IMR-90 (cell line): ENCODE measurements at regions not wholly inside any gene's neighbourhood (a gene's known extent, or its start where the extent isn't known, plus 50 kb on each side); places are given as distances from the start of the nearest gene placed in this dataset.
A peak's percentile ranks its signal among the peaks of the same experiment; 100 is the strongest.

ENCODE experiments used
- ATAC-seq: fragments of 200-7000 bp; cut with Tn5 transposase; 2 replicates; pipeline ENCODE4 v1.9.1; 2020; ENCODE audit warnings: low read depth, mild to moderate bottlenecking, moderate library complexity
- BruUV-seq: library from RNA; stranded (reverse); fragments of 400-500 nt; replicated peaks from 2 replicates; lab custom pipeline; 2021; lab: Mats Ljungman, UMichigan
- CTCF ChIA-PET: fragments of 300-600 bp; formaldehyde crosslinking; extraction: SDS; loops from one replicate; lab custom pipeline; 2021; ENCODE audit warnings: antibody characterized with exemption; lab: Yijun Ruan, JAX
- POLR2A ChIA-PET: fragments of 300-600 bp; sonication (Branson Sonifier 250); formaldehyde crosslinking; loops from one replicate; lab custom pipeline; 2022; ENCODE audit warnings: antibody characterized with exemption; ENCODE audit not compliant: unreplicated experiment; lab: Charles Lee
- DNase-seq: peaks from one replicate; pipeline ENCODE4 v3.0.0; 2013
- H2AFZ ChIP-seq: replicated peaks from 2 replicates; pipeline ENCODE3; 2013; ENCODE audit warnings: low read length, mild to moderate bottlenecking; ENCODE audit not compliant: poor library complexity
- H2AK5ac ChIP-seq: 2 replicates; pipeline ENCODE4 v1.6.1; 2013; ENCODE audit warnings: low read depth, low read length, inconsistent platforms
- H2AK9ac ChIP-seq: replicated peaks from 2 replicates; pipeline ENCODE3; 2013; ENCODE audit warnings: mild to moderate bottlenecking, low read depth, low read length, moderate library complexity; ENCODE audit not compliant: poor library complexity
- H2BK120ac ChIP-seq: 2 replicates; pipeline ENCODE4 v1.6.1; 2013; ENCODE audit warnings: low read depth, low read length, inconsistent platforms
- H2BK15ac ChIP-seq: 3 replicates; pipeline ENCODE4 v1.6.1; 2013; ENCODE audit warnings: low read depth, low read length, inconsistent platforms
- H2BK20ac ChIP-seq: 2 replicates; pipeline ENCODE4 v1.6.1; 2013; ENCODE audit warnings: low read depth, mild to moderate bottlenecking, inconsistent platforms, low read length, moderate library complexity
- H2BK5ac ChIP-seq: 2 replicates; pipeline ENCODE4 v1.6.1; 2013; ENCODE audit warnings: mild to moderate bottlenecking, low read depth, low read length, inconsistent platforms; ENCODE audit not compliant: poor library complexity, severe bottlenecking
- H3K14ac ChIP-seq: replicated peaks from 2 replicates; pipeline ENCODE4 v1.6.1; 2013; ENCODE audit warnings: low read depth, low read length, inconsistent platforms
- H3K18ac ChIP-seq: 2 replicates; pipeline ENCODE4 v1.6.1; 2013; ENCODE audit warnings: low read depth, low read length, control low read depth
- H3K23ac ChIP-seq: 2 replicates; pipeline ENCODE4 v1.6.1; 2013; ENCODE audit warnings: low read depth, low read length, inconsistent platforms
- H3K27ac ChIP-seq: 2 replicates; pipeline ENCODE4 v1.5.1; 2013; ENCODE audit warnings: mild to moderate bottlenecking, control low read depth, low read length; ENCODE audit not compliant: insufficient read depth
- H3K27me3 ChIP-seq: 2 replicates; pipeline ENCODE4 v1.6.1; 2013; ENCODE audit warnings: low read length; ENCODE audit not compliant: control insufficient read depth, insufficient read depth
- H3K36me3 ChIP-seq: 2 replicates; pipeline ENCODE4 v1.6.1; 2013; ENCODE audit warnings: low read length, mixed read lengths; ENCODE audit not compliant: control insufficient read depth, insufficient read depth
- H3K4ac ChIP-seq: 2 replicates; pipeline ENCODE4 v1.6.1; 2013; ENCODE audit warnings: low read depth, low read length, inconsistent platforms
- H3K4me1 ChIP-seq: 2 replicates; pipeline ENCODE4 v1.6.1; 2013; ENCODE audit warnings: low read length, mixed read lengths; ENCODE audit not compliant: control insufficient read depth, insufficient read depth
- H3K4me2 ChIP-seq: 2 replicates; pipeline ENCODE4 v1.6.1; 2013; ENCODE audit warnings: low read depth, mild to moderate bottlenecking, control low read depth, low read length, moderate library complexity
- H3K4me3 ChIP-seq: 2 replicates; pipeline ENCODE4 v1.5.1; 2013; ENCODE audit warnings: low read depth, mild to moderate bottlenecking, control low read depth, low read length, moderate library complexity; ENCODE audit not compliant: insufficient read depth
- H3K56ac ChIP-seq: 2 replicates; pipeline ENCODE4 v1.6.1; 2013; ENCODE audit warnings: low read length, inconsistent platforms; ENCODE audit not compliant: insufficient read depth; ENCODE audit errors: extremely low read depth
- H3K79me1 ChIP-seq, 2 experiments: 2 replicates each; pipeline ENCODE4 v1.6.1; 2013; ENCODE audit warnings: low read length in 2 of 2, inconsistent platforms in 1 of 2, low read depth in 1 of 2
- H3K9ac ChIP-seq: 2 replicates; pipeline ENCODE4 v1.6.1; 2013; ENCODE audit warnings: low read depth, low read length, control low read depth
- H3K9me1 ChIP-seq: 2 replicates; pipeline ENCODE4 v1.6.1; 2013; ENCODE audit warnings: low read length, inconsistent platforms; ENCODE audit not compliant: insufficient read depth
- H3K9me3 ChIP-seq: 2 replicates; pipeline ENCODE4 v1.6.1; 2013; ENCODE audit warnings: low read length; ENCODE audit not compliant: control insufficient read depth, insufficient read depth
- H4K20me1 ChIP-seq: 2 replicates; pipeline ENCODE4 v1.6.1; 2013; ENCODE audit warnings: low read length, inconsistent platforms; ENCODE audit not compliant: insufficient read depth
- H4K5ac ChIP-seq: 2 replicates; pipeline ENCODE4 v1.6.1; 2013; ENCODE audit warnings: mild to moderate bottlenecking, low read depth, low read length, control low read depth
- H4K8ac ChIP-seq, 2 experiments: 2 replicates each; pipeline ENCODE4 v1.6.1; 2013; ENCODE audit warnings: low read depth in 2 of 2, low read length in 2 of 2, control low read depth in 1 of 2, inconsistent platforms in 1 of 2
- H4K91ac ChIP-seq: 2 replicates; pipeline ENCODE4 v1.6.1; 2013; ENCODE audit warnings: low read depth, low read length, inconsistent platforms; ENCODE audit not compliant: insufficient read depth
- BHLHE40 ChIP-seq: fragments of 150-350 bp; IDR thresholded peaks from 2 replicates; pipeline ENCODE4 v1.6.1; 2016; ENCODE audit warnings: mild to moderate bottlenecking, low read depth, low read length
- CEBPB ChIP-seq: IDR thresholded peaks from 2 replicates; pipeline ENCODE4 v1.6.1; 2012; ENCODE audit warnings: low read depth, low read length, improper control_type of control experiment
- CHD1 ChIP-seq: IDR thresholded peaks from 2 replicates; pipeline ENCODE4 v1.6.1; 2012; ENCODE audit warnings: low read depth, low read length, improper control_type of control experiment
- CTCF ChIP-seq: conservative IDR thresholded peaks from 2 replicates; pipeline ENCODE4 v1.5.1; 2012; ENCODE audit warnings: mild to moderate bottlenecking, low read depth, low read length, improper control_type of control experiment
- ELK1 ChIP-seq: fragments of 150-350 bp; IDR thresholded peaks from 2 replicates; pipeline ENCODE4 v1.6.1; 2016; ENCODE audit warnings: low read depth, mild to moderate bottlenecking, low read length, moderate library complexity, borderline replicate concordance
- FOS ChIP-seq: fragments of 150-350 bp; IDR thresholded peaks from 2 replicates; pipeline ENCODE4 v1.6.1; 2016; ENCODE audit warnings: low read depth, low read length
- MAFK ChIP-seq: IDR thresholded peaks from 2 replicates; pipeline ENCODE4 v1.6.1; 2012; ENCODE audit warnings: low read depth, low read length, improper control_type of control experiment
- MAZ ChIP-seq: IDR thresholded peaks from 2 replicates; pipeline ENCODE4 v1.6.1; 2012; ENCODE audit warnings: low read depth, mild to moderate bottlenecking, low read length, improper control_type of control experiment, moderate library complexity, borderline replicate concordance
- MXI1 ChIP-seq: IDR thresholded peaks from 2 replicates; pipeline ENCODE4 v1.6.1; 2012; ENCODE audit warnings: low read depth, mild to moderate bottlenecking, low read length, moderate library complexity, borderline replicate concordance
- NFE2L2 ChIP-seq: fragments of 150-350 bp; IDR thresholded peaks from 2 replicates; pipeline ENCODE4 v1.6.1; 2016; ENCODE audit warnings: low read depth, mild to moderate bottlenecking, low read length
- POLR2A ChIP-seq: IDR thresholded peaks from 2 replicates; pipeline ENCODE4 v1.6.1; 2012; ENCODE audit warnings: mild to moderate bottlenecking, low read depth, low read length
- RAD21 ChIP-seq: IDR thresholded peaks from 2 replicates; pipeline ENCODE4 v1.6.1; 2012; ENCODE audit warnings: low read length, improper control_type of control experiment
- RCOR1 ChIP-seq: IDR thresholded peaks from 2 replicates; pipeline ENCODE4 v1.6.1; 2012; ENCODE audit warnings: mild to moderate bottlenecking, low read length, improper control_type of control experiment; ENCODE audit not compliant: insufficient replicate concordance
- RFX5 ChIP-seq: IDR thresholded peaks from 2 replicates; pipeline ENCODE4 v1.8.0; 2012; ENCODE audit warnings: low read depth, mild to moderate bottlenecking, low read length, moderate library complexity
- SMC3 ChIP-seq: fragments of 150-350 bp; IDR thresholded peaks from 2 replicates; pipeline ENCODE4 v1.6.1; 2016; ENCODE audit warnings: low read depth, mild to moderate bottlenecking, antibody characterized with exemption, low read length, moderate library complexity
- USF2 ChIP-seq: fragments of 150-350 bp; IDR thresholded peaks from 2 replicates; pipeline ENCODE4 v1.6.1; 2017; ENCODE audit warnings: mild to moderate bottlenecking, antibody characterized with exemption, low read length, low read depth
- dilution Hi-C: fragments of 300-500 bp; cut with HindIII; formaldehyde crosslinking; loops from one replicate; pipeline ENCODE4 v1.14.3; 2018; ENCODE audit warnings: low sequenced_read_pairs; ENCODE audit not compliant: unreplicated experiment
- in situ Hi-C: fragments of 300-500 bp; cut with MboI; formaldehyde crosslinking; loops from 3 replicates; pipeline ENCODE4 v1.14.3; 2019; ENCODE audit warnings: low sequenced_read_pairs, inconsistent platforms, mixed read lengths
- intact Hi-C: fragments of 100-400 bp; cut with micrococcal nuclease; formaldehyde crosslinking; loops from 2 replicates; pipeline ENCODE4 v1.10.0; 2022

- no peaks in the 10 kb centered on the region for H3K9me3 ChIP-seq
- no peaks in the 10 kb centered on the region for H3K79me1 ChIP-seq
- H3K27ac ChIP-seq, result no peak overlapping the region
- H4K5ac ChIP-seq, result no peak overlapping the region
- no peaks in the 10 kb centered on the region for H3K4me1 ChIP-seq
- TF ChIP-seq CHD1 (no peak), POLR2A (no peak), RCOR1 (no peak), NFE2L2 (no peak), ELK1 (no peak), RAD21 (no peak), RFX5 (no peak), BHLHE40 (no peak), USF2 (no peak), MAZ (no peak), CEBPB (no peak), MXI1 (no peak), MAFK (no peak), CTCF (no peak), SMC3 (no peak), FOS (no peak)
- no peak overlapping the region for H4K91ac ChIP-seq
- DNase-seq (peak; percentile 51), ATAC-seq (peak; percentile 74)
- no peak overlapping the region for H2BK20ac ChIP-seq
- H3K4me2 ChIP-seq, result no peak overlapping the region
- no peak overlapping the region for H3K9ac ChIP-seq
- CTCF ChIA-PET, result interaction anchor here (1.0 kb wide), 1 partner anchor 292 kb away, joined by 3 read pairs; no protein-coding TSS in a partner anchor
- peaks cover under 1% of the 10 kb centered on the region for H3K27me3 ChIP-seq
- H2AFZ ChIP-seq, result no peak overlapping the region
- no peak overlapping the region for H2BK120ac ChIP-seq
- no peak overlapping the region for H2AK5ac ChIP-seq
- H2BK15ac ChIP-seq, result no peak overlapping the region
- no peak overlapping the region for H3K4me3 ChIP-seq
- no peak overlapping the region for H2BK5ac ChIP-seq
- no peaks in the 10 kb centered on the region for H3K9me1 ChIP-seq
- dilution Hi-C loops (no loop called here), in situ Hi-C loops (no loop called here), intact Hi-C loops (no loop called here)
- no peak overlapping the region for H3K14ac ChIP-seq
- no peak overlapping the region for H3K4ac ChIP-seq
- BruUV-seq, result no TSS peak
- H4K20me1 ChIP-seq, result no peaks in the 10 kb centered on the region
- no peak overlapping the region for H4K8ac ChIP-seq
- no peak overlapping the region for H3K18ac ChIP-seq
- POLR2A ChIA-PET, result no interaction called here
- H3K56ac ChIP-seq, result no peak overlapping the region; the same call in 1 of the 2 replicates
- H2AK9ac ChIP-seq, result no peak overlapping the region
- H3K23ac ChIP-seq, result no peak overlapping the region
- no peaks in the 10 kb centered on the region for H3K36me3 ChIP-seq
These were observed 122.3 kb downstream of the HNMT start for GRCh38 chr2:138086576-138086975.
